PFSK-1 (cell line): ENCODE measurements at regions not wholly inside any gene's neighbourhood (a gene's known extent, or its start where the extent isn't known, plus 50 kb on each side); places are given as distances from the start of the nearest gene placed in this dataset.

ENCODE experiments used
- FOXP2 ChIP-seq: optimal IDR thresholded peaks from 2 replicates; pipeline ENCODE3; 2011; ENCODE audit warnings: borderline replicate concordance, control low read depth, inconsistent platforms; ENCODE audit not compliant: insufficient read depth; ENCODE audit errors: extremely low read length, extremely low read depth
- POLR2AphosphoS5 ChIP-seq: IDR thresholded peaks from 2 replicates; pipeline ENCODE4 v1.6.1; 2012; ENCODE audit warnings: low read depth, mild to moderate bottlenecking, control low read depth, low read length, moderate library complexity
- REST ChIP-seq, 2 experiments: IDR thresholded peaks; 2 replicates each; pipeline versions ENCODE4 v1.6.1 to v1.8.0; 2011 to 2012; ENCODE audit warnings: low read depth in 2 of 2, low read length in 2 of 2, control low read depth in 1 of 2, inconsistent platforms in 1 of 2, mild to moderate bottlenecking in 1 of 2, moderate library complexity in 1 of 2; ENCODE audit not compliant: insufficient read depth in 1 of 2
- SIN3A ChIP-seq: IDR thresholded peaks from 2 replicates; pipeline ENCODE4 v1.6.1; 2012; ENCODE audit warnings: mild to moderate bottlenecking, low read length, moderate library complexity, borderline replicate concordance; ENCODE audit not compliant: insufficient read depth
- TAF1 ChIP-seq: IDR thresholded peaks from 2 replicates; pipeline ENCODE4 v1.6.1; 2012; ENCODE audit warnings: low read length, control low read depth, borderline replicate concordance; ENCODE audit not compliant: insufficient read depth

GRCh38 chr2:64899081-64899865, 89.9 kb upstream of the SLC1A4 start:
- TF ChIP-seq TAF1 (no peak), SIN3A (no peak), POLR2AphosphoS5 (no peak), REST (IDR thresholded peaks at IDR 0.05; ENCODE audit: insufficient read depth in 1 of 2, low read depth in 2 of 2, low read length in 2 of 2) (no peak), FOXP2 (no peak)

- TF ChIP-seq REST (IDR thresholded peaks at IDR 0.05; ENCODE audit: insufficient read depth in 1 of 2, low read depth in 2 of 2, low read length in 2 of 2) (no peak), SIN3A (no peak), POLR2AphosphoS5 (no peak), TAF1 (no peak)
Measured at GRCh38 chr2:64904413-64905329, 84.5 kb upstream of the SLC1A4 start.

- TF ChIP-seq TAF1 (no peak), FOXP2 (no peak), REST (IDR thresholded peaks at IDR 0.05; ENCODE audit: insufficient read depth in 1 of 2, low read depth in 2 of 2, low read length in 2 of 2) (no peak), POLR2AphosphoS5 (no peak), SIN3A (no peak)
Measured at GRCh38 chr2:64905338-64906024, 83.7 kb upstream of the SLC1A4 start.

GRCh38 chr2:64906853-64907536, 82.2 kb upstream of the SLC1A4 start:
- TF ChIP-seq POLR2AphosphoS5 (no peak), TAF1 (no peak), REST (IDR thresholded peaks at IDR 0.05; ENCODE audit: insufficient read depth in 1 of 2, low read depth in 2 of 2, low read length in 2 of 2) (no peak), SIN3A (no peak), FOXP2 (no peak)
